GM12864 (cell line): ENCODE measurements at regions not wholly inside any gene's neighbourhood (a gene's known extent, or its start where the extent isn't known, plus 50 kb on each side); places are given as distances from the start of the nearest gene placed in this dataset.

ENCODE experiments used
- DNase-seq: peaks from one replicate; pipeline ENCODE4 v3.0.0-alpha.2; 2011; ENCODE audit warnings: low read depth
- H3K4me3 ChIP-seq: 2 replicates; pipeline ENCODE4 v1.5.1; 2011; ENCODE audit warnings: mild to moderate bottlenecking, low read depth, low read length, control low read depth
- CTCF ChIP-seq: IDR thresholded peaks from 2 replicates; pipeline ENCODE4 v1.5.1; 2011; ENCODE audit warnings: low read depth, mild to moderate bottlenecking, moderate library complexity, low read length, control low read depth, inconsistent platforms; ENCODE audit errors: missing control alignments

- DNase-seq = no peak
- no peak for TF ChIP-seq CTCF
- H3K4me3 ChIP-seq = no peak overlapping the region
These were observed 158.7 kb upstream of the GRIN3A start for GRCh38 chr9:101897196-101897595.

- no peak overlapping the region for H3K4me3 ChIP-seq
- no peak for TF ChIP-seq CTCF
- no peak for DNase-seq
These were observed 155.5 kb upstream of the GRIN3A start for GRCh38 chr9:101893661-101894646.

GRCh38 chr9:101881508-101881907, 143.1 kb upstream of the GRIN3A start:
- DNase-seq = no peak
- no peak for TF ChIP-seq CTCF
- no peak overlapping the region for H3K4me3 ChIP-seq

GRCh38 chr9:101880846-101881245, 142.4 kb upstream of the GRIN3A start:
- TF ChIP-seq CTCF = no peak
- DNase-seq = no peak
- no peak overlapping the region for H3K4me3 ChIP-seq

GRCh38 chr9:101878734-101879133, 140.3 kb upstream of the GRIN3A start:
- DNase-seq = no peak
- H3K4me3 ChIP-seq = no peak overlapping the region

GRCh38 chr9:101877439-101877838, 139.0 kb upstream of the GRIN3A start:
- H3K4me3 ChIP-seq = no peak overlapping the region
- TF ChIP-seq CTCF = no peak
- DNase-seq = no peak

More at GRCh38 chr9:101878734-101879133, 140.3 kb upstream of the GRIN3A start:
- TF ChIP-seq CTCF = no peak

GRCh38 chr9:101861472-101861871, 123.0 kb upstream of the GRIN3A start:
- no peak for TF ChIP-seq CTCF
- no peak for DNase-seq

More at GRCh38 chr9:101861472-101861871, 123.0 kb upstream of the GRIN3A start:
- no peak overlapping the region for H3K4me3 ChIP-seq
